K562 (cell line): ENCODE measurements at regions not wholly inside any gene's neighbourhood (a gene's known extent, or its start where the extent isn't known, plus 50 kb on each side); places are given as distances from the start of the nearest gene placed in this dataset.

Experiments used
- ATAC-seq: fragments of 200-7000 bp; cut with Tn5 transposase; 3 replicates; pipeline ENCODE4 v1.9.1; 2020; ENCODE audit warnings: moderate library complexity
- BruUV-seq: library from RNA; stranded (reverse); fragments of 400-500 nt; replicated peaks from 2 replicates; lab custom pipeline; 2021; lab: Mats Ljungman, UMichigan
- CTCF ChIA-PET: fragments of 300-600 bp; formaldehyde crosslinking; extraction: SDS; loops from one replicate; lab custom pipeline; 2021; ENCODE audit warnings: low intra/inter-chr PET ratio; lab: Yijun Ruan, JAX
- POLR2A ChIA-PET: fragments of 300-600, 350-650 bp; sonication (Branson Sonifier 250); formaldehyde crosslinking; extraction: SDS; loops from one replicate; lab custom pipeline; 2021; ENCODE audit warnings: antibody characterized with exemption, inconsistent platforms; lab: Yijun Ruan, JAX
- DNase-seq, 4 experiments: peaks; one replicate each; pipeline versions ENCODE4 v3.0.0 to v3.0.0-alpha.2; 2011 to 2018; ENCODE audit warnings: low spot score in 3 of 4, mixed read lengths in 3 of 4; ENCODE audit errors: extremely low read depth in 1 of 4
- FAIRE-seq: peaks from 2 replicates; lab custom pipeline; 2011; peaks lifted over from hg19 to GRCh38; lab: Jason Lieb, UNC
- H2AFZ ChIP-seq: 2 replicates; pipeline ENCODE4 v1.6.0; 2011; ENCODE audit warnings: low read depth, low read length, control low read depth, inconsistent platforms
- H3K27ac ChIP-seq: fragments of 200-600 bp; 3 replicates; pipeline ENCODE4 v1.8.0; 2011; ENCODE audit warnings: low read depth, mild to moderate bottlenecking, control low read depth, inconsistent platforms, low read length, moderate library complexity, mixed read lengths; ENCODE audit errors: extremely low read depth
- H3K27me3 ChIP-seq, 2 experiments: fragments of 300-600 bp in 1 of 2; 2 replicates in 1 of 2; 3 replicates in 1 of 2; pipeline versions ENCODE4 v1.6.0 to v1.8.0; 2011; ENCODE audit warnings: inconsistent platforms in 2 of 2, low read length in 2 of 2, mild to moderate bottlenecking in 1 of 2, mixed read lengths in 1 of 2, moderate library complexity in 1 of 2; ENCODE audit not compliant: control insufficient read depth in 2 of 2, insufficient read depth in 2 of 2
- H3K36me3 ChIP-seq: fragments of 300-600 bp; 3 replicates; pipeline ENCODE4 v1.8.0; 2011; ENCODE audit warnings: mild to moderate bottlenecking, low read length, inconsistent platforms; ENCODE audit not compliant: control insufficient read depth, insufficient read depth
- H3K4me1 ChIP-seq, 2 experiments: fragments of 200-600 bp in 1 of 2; replicated peaks in 1 of 2; 2 replicates in 1 of 2; 3 replicates in 1 of 2; pipeline versions ENCODE4 v1.5.1 to v1.8.0; 2011; ENCODE audit warnings: inconsistent platforms in 2 of 2, low read length in 2 of 2, mild to moderate bottlenecking in 1 of 2, mixed read lengths in 1 of 2, moderate library complexity in 1 of 2; ENCODE audit not compliant: control insufficient read depth in 2 of 2, insufficient read depth in 2 of 2
- H3K4me2 ChIP-seq: 2 replicates; pipeline ENCODE4 v1.6.1; 2011; ENCODE audit warnings: low read length, control low read depth, inconsistent platforms, mixed read lengths; ENCODE audit not compliant: insufficient read depth
- H3K4me3 ChIP-seq: fragments of 200-600 bp; sonication (generic), shearing (Covaris generic); 2 replicates; pipeline ENCODE4 v1.5.1; 2016; ENCODE audit warnings: control low read depth, inconsistent platforms
- H3K79me2 ChIP-seq: fragments of 200-600 bp; 3 replicates; pipeline ENCODE4 v1.8.0; 2011; ENCODE audit warnings: low read length, inconsistent platforms; ENCODE audit not compliant: control insufficient read depth, insufficient read depth
- H3K9ac ChIP-seq, 2 experiments: 2 replicates each; pipeline versions ENCODE4 v1.6.0 to v1.6.1; 2011; ENCODE audit warnings: low read depth in 2 of 2, low read length in 2 of 2, control low read depth in 1 of 2, inconsistent platforms in 1 of 2, mild to moderate bottlenecking in 1 of 2, mixed read lengths in 1 of 2; ENCODE audit not compliant: insufficient read depth in 1 of 2
- H3K9me1 ChIP-seq: one replicate; pipeline ENCODE4 v1.6.0; 2011; ENCODE audit warnings: inconsistent platforms, mild to moderate bottlenecking, low read length, moderate library complexity; ENCODE audit not compliant: control insufficient read depth, insufficient read depth
- H3K9me3 ChIP-seq: replicated peaks from 2 replicates; pipeline ENCODE4 v1.5.1; 2011; ENCODE audit warnings: low read depth, low read length, inconsistent platforms; ENCODE audit not compliant: control insufficient read depth, insufficient read depth
- H4K20me1 ChIP-seq: replicated peaks from 2 replicates; pipeline ENCODE4 v1.6.1; 2011; ENCODE audit warnings: low read length, inconsistent platforms, mixed read lengths; ENCODE audit not compliant: control insufficient read depth, insufficient read depth
- AFF1 ChIP-seq, 2 experiments: fragments of 450-650 bp; IDR thresholded peaks; 2 replicates each; pipeline ENCODE4 v1.6.1; 2018; ENCODE audit warnings: mild to moderate bottlenecking in 2 of 2, low read depth in 1 of 2; ENCODE audit not compliant: partially characterized antibody in 2 of 2
- ARID3A ChIP-seq: IDR thresholded peaks from 2 replicates; pipeline ENCODE4 v1.6.1; 2012; ENCODE audit warnings: low read depth, low read length, improper control_type of control experiment, borderline replicate concordance
- ATF7 ChIP-seq: fragments of 450-650 bp; IDR thresholded peaks from 2 replicates; pipeline ENCODE4 v1.7.1; 2014; ENCODE audit warnings: mild to moderate bottlenecking, moderate library complexity
- CHD1 ChIP-seq: fragments of 200-600 bp; sonication (generic); IDR thresholded peaks from one replicate; pipeline ENCODE4 v1.6.1; 2012; ENCODE audit warnings: mild to moderate bottlenecking, moderate library complexity, low read length, inconsistent platforms
- CREB3 ChIP-seq: fragments of 450-650 bp; conservative IDR thresholded peaks from 2 replicates; pipeline ENCODE4 v1.6.1; 2016; ENCODE audit warnings: missing genetic modification characterization, low read depth, mild to moderate bottlenecking, missing compliant biosample characterization, moderate library complexity
- KDM1A ChIP-seq, 2 experiments: fragments of 450-650 bp; IDR thresholded peaks; 2 replicates each; pipeline ENCODE4 v1.6.1; 2016; ENCODE audit warnings: mild to moderate bottlenecking in 2 of 2
- MAX ChIP-seq: sonication (generic); formaldehyde crosslinking; IDR thresholded peaks from 2 replicates; pipeline ENCODE4 v1.9.0; 2022; ENCODE audit warnings: mild to moderate bottlenecking, missing genetic modification reagents
- SMAD1 ChIP-seq: fragments of 150-350 bp; IDR thresholded peaks from 2 replicates; pipeline ENCODE4 v1.6.1; 2014; ENCODE audit warnings: low read length, low read depth; ENCODE audit not compliant: partially characterized antibody
- SP2 ChIP-seq: IDR thresholded peaks from 2 replicates; pipeline ENCODE4 v1.6.1; 2011; ENCODE audit warnings: mild to moderate bottlenecking, low read depth, low read length, moderate library complexity; ENCODE audit not compliant: poor library complexity, severe bottlenecking; ENCODE audit errors: extremely low read depth
- ZBTB1 ChIP-seq: sonication (generic); formaldehyde crosslinking; IDR thresholded peaks from 2 replicates; pipeline ENCODE4 v1.8.1; 2023; ENCODE audit warnings: missing genetic modification reagents, low read depth, mild to moderate bottlenecking, borderline replicate concordance
- ZBTB33 ChIP-seq: sonication (generic); formaldehyde crosslinking; IDR thresholded peaks from 2 replicates; pipeline ENCODE4 v1.8.1; 2023; ENCODE audit warnings: mild to moderate bottlenecking, missing genetic modification reagents
- ZSCAN29 ChIP-seq: fragments of 450-650 bp; IDR thresholded peaks from 2 replicates; pipeline ENCODE4 v1.6.1; 2017
- WGBS: fragments of 100-300 bp; shearing (Covaris generic); methylation state at CpG from one replicate; pipeline ENCODE4 v1.1.6; 2016; ENCODE audit warnings: low coverage, mixed read lengths; ENCODE audit not compliant: insufficient coverage; ENCODE audit errors: missing lambda C conversion rate; 5-methylcytosine and 5-hydroxymethylcytosine counted together
- in situ Hi-C: fragments of 300-500 bp; cut with MboI; formaldehyde crosslinking; loops from 4 replicates; pipeline ENCODE4 v1.15.0; 2018; ENCODE audit warnings: inconsistent platforms, mixed read lengths
- intact Hi-C: fragments of 100-400 bp; cut with micrococcal nuclease; formaldehyde crosslinking; loops from 2 replicates; pipeline ENCODE4 v1.14.2; 2022

GRCh38 chr18:1019191-1019590, 114.5 kb downstream of the ADCYAP1 start:
- Histone ChIP-seq H3K27me3 (no peaks in the 10 kb centered on the region), H4K20me1 (no peaks in the 10 kb centered on the region), H3K9me3 (no peaks in the 10 kb centered on the region), H3K27ac (no peak overlapping the region), H3K36me3 (no peaks in the 10 kb centered on the region), H3K4me1 (no peaks in the 10 kb centered on the region; a peak in 1 of 5 replicates), H3K79me2 (no peaks in the 10 kb centered on the region), H3K4me2 (no peak overlapping the region), H3K4me3 (no peak overlapping the region), H2AFZ (no peak overlapping the region), H3K9ac (no peak overlapping the region), H3K9me1 (no peaks in the 10 kb centered on the region)
- ATAC-seq (no peak), FAIRE-seq (no peak), DNase-seq (no peak)
- no TSS peak for BruUV-seq
- WGBS, result 25% methylated on average over 3 of the region's 3 CpGs
- POLR2A ChIA-PET, result interaction anchor here (1.3 kb wide), 1 partner anchor 11 kb away, joined by 3 read pairs; no protein-coding TSS in a partner anchor
- in situ Hi-C loops, result no loop called here
- intact Hi-C loops, result no loop called here
- no peak for TF ChIP-seq AFF1 (IDR thresholded peaks at IDR 0.05; ENCODE audit: low read depth in 1 of 2, partially characterized antibody in 2 of 2)
- TF ChIP-seq ZBTB1 (CRISPR knock-in tag), result no peak
- TF ChIP-seq MAX (CRISPR knock-in tag), result no peak
- no peak for TF ChIP-seq ZBTB33 (CRISPR knock-in tag)
- TF ChIP-seq ZSCAN29, result no peak
- no peak for TF ChIP-seq CREB3
- TF ChIP-seq ATF7, result no peak
- TF ChIP-seq SMAD1, result no peak
- TF ChIP-seq CHD1, result no peak
- TF ChIP-seq SP2, result no peak
- no peak for TF ChIP-seq KDM1A (IDR thresholded peaks at IDR 0.05)
- TF ChIP-seq ARID3A, result no peak
- CTCF ChIA-PET, result no interaction called here
